Gastroesophageal sphincter (tissue), 3 donors: ENCODE measurements at regions not wholly inside any gene's neighbourhood (a gene's known extent, or its start where the extent isn't known, plus 50 kb on each side); places are given as distances from the start of the nearest gene placed in this dataset.

Experiments
- POLR2A ChIP-seq, 2 donors: fragments of 450-650 bp; IDR thresholded peaks; one replicate each; pipeline ENCODE4 v1.6.1; 2017; ENCODE audit warnings: antibody characterized with exemption in 2 of 2, mild to moderate bottlenecking in 2 of 2, moderate library complexity in 1 of 2
- TF ChIP-seq, protein P1 (sequence below), 4 experiments: fragments of 200-600 bp in 2 of 4; fragments of 450-650 bp in 2 of 4; sonication (generic) in 1 of 4; IDR thresholded peaks; one replicate each; pipeline ENCODE4 v1.5.1; 2017 to 2019; ENCODE audit warnings: antibody characterized with exemption in 4 of 4, mild to moderate bottlenecking in 2 of 4, moderate library complexity in 2 of 4

DNA sequence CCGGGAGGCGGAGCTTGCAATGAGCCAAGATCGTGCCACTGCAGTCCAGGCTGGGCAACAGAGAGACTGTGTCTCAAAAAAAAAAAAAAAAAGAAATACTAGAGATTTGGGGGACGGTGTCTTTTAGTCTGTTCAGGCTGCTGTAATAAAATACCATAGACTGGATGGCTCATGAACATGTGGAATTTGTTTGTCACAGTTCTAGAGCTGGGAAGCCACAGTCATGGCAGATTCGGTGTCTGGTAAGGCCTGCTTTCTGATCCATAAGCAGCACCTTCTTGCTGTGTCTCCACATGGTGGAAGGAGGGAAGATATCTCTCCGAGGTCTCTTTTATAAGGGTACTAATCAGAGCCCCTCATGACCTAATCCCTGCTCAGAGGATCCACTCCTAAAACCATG lies 102.7 kb upstream of the MKLN1 start:
- TF ChIP-seq, protein P1, sequence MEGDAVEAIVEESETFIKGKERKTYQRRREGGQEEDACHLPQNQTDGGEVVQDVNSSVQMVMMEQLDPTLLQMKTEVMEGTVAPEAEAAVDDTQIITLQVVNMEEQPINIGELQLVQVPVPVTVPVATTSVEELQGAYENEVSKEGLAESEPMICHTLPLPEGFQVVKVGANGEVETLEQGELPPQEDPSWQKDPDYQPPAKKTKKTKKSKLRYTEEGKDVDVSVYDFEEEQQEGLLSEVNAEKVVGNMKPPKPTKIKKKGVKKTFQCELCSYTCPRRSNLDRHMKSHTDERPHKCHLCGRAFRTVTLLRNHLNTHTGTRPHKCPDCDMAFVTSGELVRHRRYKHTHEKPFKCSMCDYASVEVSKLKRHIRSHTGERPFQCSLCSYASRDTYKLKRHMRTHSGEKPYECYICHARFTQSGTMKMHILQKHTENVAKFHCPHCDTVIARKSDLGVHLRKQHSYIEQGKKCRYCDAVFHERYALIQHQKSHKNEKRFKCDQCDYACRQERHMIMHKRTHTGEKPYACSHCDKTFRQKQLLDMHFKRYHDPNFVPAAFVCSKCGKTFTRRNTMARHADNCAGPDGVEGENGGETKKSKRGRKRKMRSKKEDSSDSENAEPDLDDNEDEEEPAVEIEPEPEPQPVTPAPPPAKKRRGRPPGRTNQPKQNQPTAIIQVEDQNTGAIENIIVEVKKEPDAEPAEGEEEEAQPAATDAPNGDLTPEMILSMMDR (IDR thresholded peaks at IDR 0.05), result no peak
- no peak for TF ChIP-seq POLR2A (IDR thresholded peaks at IDR 0.05)
